Adrenal gland (tissue), 5 donors: ENCODE measurements at regions not wholly inside any gene's neighbourhood (a gene's known extent, or its start where the extent isn't known, plus 50 kb on each side); places are given as distances from the start of the nearest gene placed in this dataset.

ENCODE experiments used
- POLR2A ChIP-seq, 2 donors: fragments of 450-650 bp; IDR thresholded peaks; one replicate each; pipeline ENCODE4 v1.6.1; 2017; ENCODE audit warnings: antibody characterized with exemption in 2 of 2, mild to moderate bottlenecking in 2 of 2, moderate library complexity in 1 of 2
- TF ChIP-seq, protein P1 (sequence below), 6 experiments: fragments of 450-650 bp in 4 of 6; fragments of 200-600 bp in 2 of 6; sonication (generic) in 1 of 6; IDR thresholded peaks; 1 replicate in 5 of 6; 2 replicates in 1 of 6; pipeline versions ENCODE4 v1.5.1 to v1.8.0; 2016 to 2021; ENCODE audit warnings: antibody characterized with exemption in 6 of 6, mild to moderate bottlenecking in 2 of 6, moderate library complexity in 1 of 6
- donor health status: DM: no; HTN: no; CAD: no.

DNA sequence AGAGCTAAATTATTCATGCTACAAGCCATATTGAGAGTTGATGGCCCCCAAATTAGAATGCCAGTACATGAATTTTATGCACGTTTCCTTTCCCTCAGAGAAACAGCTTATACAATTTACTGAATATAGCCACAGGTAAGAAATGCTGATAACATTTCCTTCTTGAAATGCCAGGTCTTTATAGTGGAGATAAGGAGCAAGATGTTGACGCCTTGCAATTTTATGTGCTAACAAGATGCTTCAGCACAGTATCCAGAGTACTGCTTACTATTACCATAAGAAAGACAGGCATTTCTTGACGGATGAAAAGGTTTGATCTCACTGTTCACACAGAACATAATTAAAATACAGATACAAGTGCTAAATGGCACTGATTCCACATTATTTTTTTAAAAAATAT is 223.2 kb upstream of the CTSO start:
- TF ChIP-seq, protein P1, sequence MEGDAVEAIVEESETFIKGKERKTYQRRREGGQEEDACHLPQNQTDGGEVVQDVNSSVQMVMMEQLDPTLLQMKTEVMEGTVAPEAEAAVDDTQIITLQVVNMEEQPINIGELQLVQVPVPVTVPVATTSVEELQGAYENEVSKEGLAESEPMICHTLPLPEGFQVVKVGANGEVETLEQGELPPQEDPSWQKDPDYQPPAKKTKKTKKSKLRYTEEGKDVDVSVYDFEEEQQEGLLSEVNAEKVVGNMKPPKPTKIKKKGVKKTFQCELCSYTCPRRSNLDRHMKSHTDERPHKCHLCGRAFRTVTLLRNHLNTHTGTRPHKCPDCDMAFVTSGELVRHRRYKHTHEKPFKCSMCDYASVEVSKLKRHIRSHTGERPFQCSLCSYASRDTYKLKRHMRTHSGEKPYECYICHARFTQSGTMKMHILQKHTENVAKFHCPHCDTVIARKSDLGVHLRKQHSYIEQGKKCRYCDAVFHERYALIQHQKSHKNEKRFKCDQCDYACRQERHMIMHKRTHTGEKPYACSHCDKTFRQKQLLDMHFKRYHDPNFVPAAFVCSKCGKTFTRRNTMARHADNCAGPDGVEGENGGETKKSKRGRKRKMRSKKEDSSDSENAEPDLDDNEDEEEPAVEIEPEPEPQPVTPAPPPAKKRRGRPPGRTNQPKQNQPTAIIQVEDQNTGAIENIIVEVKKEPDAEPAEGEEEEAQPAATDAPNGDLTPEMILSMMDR (IDR thresholded peaks at IDR 0.05): no peak
- no peak for TF ChIP-seq POLR2A (IDR thresholded peaks at IDR 0.05)
